Fibroblast of villous mesenchyme (primary cell): ENCODE measurements at regions not wholly inside any gene's neighbourhood (a gene's known extent, or its start where the extent isn't known, plus 50 kb on each side); places are given as distances from the start of the nearest gene placed in this dataset.

Experiments
- DNase-seq: peaks from one replicate; pipeline ENCODE4 v3.0.0-alpha.2; 2010; ENCODE audit warnings: low read depth
- H3K4me3 ChIP-seq: 2 replicates; pipeline ENCODE4 v1.5.1; 2011; ENCODE audit warnings: low read depth, mild to moderate bottlenecking, low read length
- TF ChIP-seq, protein P1 (sequence below): IDR thresholded peaks from 2 replicates; pipeline ENCODE4 v1.5.1; 2012; ENCODE audit warnings: low read depth, mild to moderate bottlenecking, low read length; ENCODE audit not compliant: insufficient read depth

DNA sequence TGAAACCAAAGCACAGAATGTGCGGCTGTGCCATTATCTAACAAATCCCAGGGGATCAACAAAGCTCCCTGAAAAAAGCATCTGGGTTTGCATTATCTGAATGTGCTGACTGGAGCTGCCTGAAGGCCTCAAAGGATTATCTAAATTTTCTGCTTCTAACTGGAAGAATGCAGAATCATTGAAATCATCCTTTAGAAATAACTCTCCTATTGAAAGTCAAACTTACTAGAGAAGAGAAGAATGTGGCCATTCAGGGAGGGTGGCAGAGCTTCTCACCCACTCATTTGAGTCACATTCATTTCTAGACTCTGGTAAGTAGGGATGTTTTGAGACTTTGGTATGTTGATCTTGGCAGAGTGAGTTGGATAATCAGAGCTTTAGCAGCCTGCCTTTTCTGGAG, 220.6 kb upstream of the RGS6 start:
- TF ChIP-seq, protein P1, sequence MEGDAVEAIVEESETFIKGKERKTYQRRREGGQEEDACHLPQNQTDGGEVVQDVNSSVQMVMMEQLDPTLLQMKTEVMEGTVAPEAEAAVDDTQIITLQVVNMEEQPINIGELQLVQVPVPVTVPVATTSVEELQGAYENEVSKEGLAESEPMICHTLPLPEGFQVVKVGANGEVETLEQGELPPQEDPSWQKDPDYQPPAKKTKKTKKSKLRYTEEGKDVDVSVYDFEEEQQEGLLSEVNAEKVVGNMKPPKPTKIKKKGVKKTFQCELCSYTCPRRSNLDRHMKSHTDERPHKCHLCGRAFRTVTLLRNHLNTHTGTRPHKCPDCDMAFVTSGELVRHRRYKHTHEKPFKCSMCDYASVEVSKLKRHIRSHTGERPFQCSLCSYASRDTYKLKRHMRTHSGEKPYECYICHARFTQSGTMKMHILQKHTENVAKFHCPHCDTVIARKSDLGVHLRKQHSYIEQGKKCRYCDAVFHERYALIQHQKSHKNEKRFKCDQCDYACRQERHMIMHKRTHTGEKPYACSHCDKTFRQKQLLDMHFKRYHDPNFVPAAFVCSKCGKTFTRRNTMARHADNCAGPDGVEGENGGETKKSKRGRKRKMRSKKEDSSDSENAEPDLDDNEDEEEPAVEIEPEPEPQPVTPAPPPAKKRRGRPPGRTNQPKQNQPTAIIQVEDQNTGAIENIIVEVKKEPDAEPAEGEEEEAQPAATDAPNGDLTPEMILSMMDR = no peak
- no peak overlapping the region for H3K4me3 ChIP-seq
- DNase-seq = peak; percentile 69

- TF ChIP-seq, protein P1 = no peak
- no peak for DNase-seq
- no peak overlapping the region for H3K4me3 ChIP-seq
Observed at GRCh38 chr14:71712478-71712877, 219.8 kb upstream of the RGS6 start.

DNA sequence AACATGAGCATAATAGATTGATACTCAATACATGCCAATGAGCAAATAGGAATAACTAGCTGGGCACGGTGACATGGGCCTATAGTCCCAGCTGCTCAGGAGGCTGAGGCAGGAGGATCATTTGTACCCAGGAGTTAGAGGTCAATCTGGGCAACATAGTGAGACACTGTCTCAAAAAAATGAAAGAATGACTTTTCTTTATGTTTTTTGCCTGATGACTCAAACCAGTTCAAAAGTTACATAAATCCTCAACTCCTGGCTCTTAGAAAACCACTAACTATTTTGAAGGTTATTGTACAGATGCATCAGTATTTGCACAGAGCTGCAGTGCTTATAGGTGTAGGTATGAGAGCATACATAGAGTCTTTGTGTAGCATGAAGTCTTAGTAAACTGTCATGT, 219.2 kb upstream of the RGS6 start:
- no peak overlapping the region for H3K4me3 ChIP-seq
- DNase-seq = no peak
- TF ChIP-seq, protein P1 = no peak

DNA sequence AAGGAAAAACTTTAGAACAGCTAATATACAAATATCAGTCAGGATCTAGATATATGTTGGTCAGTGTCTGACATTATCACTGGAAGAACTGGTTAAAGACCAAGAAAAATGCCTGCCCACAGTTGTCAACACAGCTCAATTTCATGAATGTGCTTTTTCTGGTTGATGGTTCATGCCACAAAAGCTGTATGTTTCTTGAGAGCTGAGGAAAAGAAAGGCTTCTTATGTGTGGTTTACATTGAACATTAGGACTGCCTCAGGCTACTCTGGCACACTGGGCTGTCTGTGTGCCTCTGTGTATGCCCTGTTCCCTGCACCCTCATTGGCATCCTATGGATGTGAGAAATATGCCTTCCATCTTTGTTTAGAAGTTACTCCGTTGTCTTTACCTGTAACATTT, 218.8 kb upstream of the RGS6 start:
- no peak for DNase-seq
- H3K4me3 ChIP-seq = no peak overlapping the region
- TF ChIP-seq, protein P1 = no peak

GRCh38 chr14:71714225-71714624, 218.0 kb upstream of the RGS6 start:
- DNase-seq = peak; percentile 33
- TF ChIP-seq, protein P1 = no peak
- H3K4me3 ChIP-seq = no peak overlapping the region

DNA sequence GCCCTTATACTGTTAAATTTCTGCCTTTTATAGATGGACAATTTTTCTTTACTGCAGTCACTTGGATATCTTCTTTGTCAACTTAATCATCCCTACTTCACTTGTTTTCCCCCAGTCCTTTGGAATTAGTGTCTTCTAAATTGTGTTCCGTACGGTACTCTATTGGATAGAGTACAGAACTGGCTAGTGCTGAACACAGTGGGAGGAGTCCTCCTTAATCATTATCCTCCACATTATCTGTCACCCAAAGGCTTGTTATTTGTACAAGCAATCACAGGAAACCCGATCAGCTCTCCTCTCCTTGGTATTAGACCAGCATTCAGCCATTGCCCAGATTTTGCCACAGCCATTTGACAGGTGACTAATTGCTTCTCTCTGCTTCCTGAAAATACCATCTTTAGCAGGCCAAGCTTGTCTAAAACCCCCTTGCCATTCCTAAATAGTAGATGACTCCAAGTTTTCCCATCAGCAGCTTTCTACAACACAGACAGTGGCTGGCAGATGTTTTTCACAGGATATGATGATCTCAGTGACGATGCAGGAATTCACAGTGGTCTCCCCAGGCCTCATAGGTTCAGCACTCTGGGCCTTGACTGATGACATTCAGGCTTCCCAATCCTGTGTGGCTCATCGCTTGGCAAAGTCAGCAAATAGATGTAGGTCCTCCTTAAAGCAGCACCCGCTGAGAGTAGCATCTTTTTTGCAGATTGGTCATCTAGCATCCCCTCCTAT, 216.0 kb upstream of the RGS6 start:
- H3K4me3 ChIP-seq = no peak overlapping the region
- TF ChIP-seq, protein P1 = no peak
- DNase-seq = no peak
